ENCODE measurements at regions not wholly inside any gene's neighbourhood (a gene's known extent, or its start where the extent isn't known, plus 50 kb on each side); places are given as distances from the start of the nearest gene placed in this dataset.
A peak's percentile ranks its signal among the peaks of the same experiment; 100 is the strongest.
"Not testable (repeated sequence)": the region's sequence is repeated elsewhere in the genome, so short reads cannot be mapped to it uniquely, and the experiment has no call there.

- Histone ChIP-seq H3K27ac (ENCODE audit: low read length) (no peak overlapping the region), H3K27me3 (ENCODE audit: control insufficient read depth, insufficient read depth, low read length) (no peaks in the 10 kb centered on the region), H3K4me1 (ENCODE audit: control insufficient read depth, insufficient read depth, low read length) (no peaks in the 10 kb centered on the region), H3K4me3 (ENCODE audit: low read length) (no peak overlapping the region), H3K9me3 (ENCODE audit: control insufficient read depth, low read depth, low read length) (no peaks in the 10 kb centered on the region), H3K36me3 (ENCODE audit: control insufficient read depth, insufficient read depth, low read length) (no peaks in the 10 kb centered on the region)
- peak in 1 of 2 donors; percentile 25 for DNase-seq
- no CpG with 5 or more reads among the region's 1 CpG for WGBS (ENCODE audit: insufficient coverage, low lambda C conversion rate)
Observed at GRCh38 chr11:23923357-23923756, 573.5 kb upstream of the LUZP2 start.

- Histone ChIP-seq H3K4me1 (ENCODE audit: control insufficient read depth, insufficient read depth, low read length) (no peaks in the 10 kb centered on the region), H3K4me3 (ENCODE audit: low read length) (no peak overlapping the region), H3K36me3 (ENCODE audit: control insufficient read depth, insufficient read depth, low read length) (no peaks in the 10 kb centered on the region), H3K27ac (ENCODE audit: low read length) (no peak overlapping the region), H3K9me3 (ENCODE audit: control insufficient read depth, low read depth, low read length) (no peaks in the 10 kb centered on the region), H3K27me3 (ENCODE audit: control insufficient read depth, insufficient read depth, low read length) (no peaks in the 10 kb centered on the region)
- no CpG with 5 or more reads among the region's 1 CpG for WGBS (ENCODE audit: insufficient coverage, low lambda C conversion rate)
- DNase-seq: no peak
Observed at GRCh38 chr11:23924226-23924625, 572.6 kb upstream of the LUZP2 start.

- H3K27ac ChIP-seq (ENCODE audit: low read length): no peak overlapping the region
- no peak overlapping the region for H3K4me3 ChIP-seq (ENCODE audit: low read length)
- no peaks in the 10 kb centered on the region for H3K27me3 ChIP-seq (ENCODE audit: control insufficient read depth, insufficient read depth, low read length)
- no peaks in the 10 kb centered on the region for H3K4me1 ChIP-seq (ENCODE audit: control insufficient read depth, insufficient read depth, low read length)
- no peaks in the 10 kb centered on the region for H3K36me3 ChIP-seq (ENCODE audit: control insufficient read depth, insufficient read depth, low read length)
- H3K9me3 ChIP-seq (ENCODE audit: control insufficient read depth, low read depth, low read length): peaks cover 6% of the 10 kb centered on the region
- WGBS (ENCODE audit: insufficient coverage, low lambda C conversion rate): 93% methylated on average over 2 of the region's 2 CpGs
- DNase-seq: no peak
Observed at GRCh38 chr11:23931443-23931842, 565.4 kb upstream of the LUZP2 start.

GRCh38 chr11:23932485-23932898, 564.4 kb upstream of the LUZP2 start:
- H3K9me3 ChIP-seq (ENCODE audit: control insufficient read depth, low read depth, low read length): peaks cover 6% of the 10 kb centered on the region
- DNase-seq: peak in 1 of 2 donors; percentile 23
- no peaks in the 10 kb centered on the region for H3K4me1 ChIP-seq (ENCODE audit: control insufficient read depth, insufficient read depth, low read length)
- H3K36me3 ChIP-seq (ENCODE audit: control insufficient read depth, insufficient read depth, low read length): no peaks in the 10 kb centered on the region
- no peak overlapping the region for H3K27ac ChIP-seq (ENCODE audit: low read length)
- H3K4me3 ChIP-seq (ENCODE audit: low read length): no peak overlapping the region
- H3K27me3 ChIP-seq (ENCODE audit: control insufficient read depth, insufficient read depth, low read length): no peaks in the 10 kb centered on the region

- Histone ChIP-seq H3K4me1 (ENCODE audit: control insufficient read depth, insufficient read depth, low read length) (no peaks in the 10 kb centered on the region), H3K4me3 (ENCODE audit: low read length) (no peak overlapping the region), H3K9me3 (ENCODE audit: control insufficient read depth, low read depth, low read length) (peaks cover 6% of the 10 kb centered on the region), H3K27ac (ENCODE audit: low read length) (no peak overlapping the region), H3K27me3 (ENCODE audit: control insufficient read depth, insufficient read depth, low read length) (no peaks in the 10 kb centered on the region), H3K36me3 (ENCODE audit: control insufficient read depth, insufficient read depth, low read length) (no peaks in the 10 kb centered on the region)
- DNase-seq: no peak
- 100% methylated on average over 1 of the region's 9 CpGs for WGBS (ENCODE audit: insufficient coverage, low lambda C conversion rate)
Observed at GRCh38 chr11:23933721-23934120, 563.1 kb upstream of the LUZP2 start.

- not testable (repeated sequence) for H3K36me3 ChIP-seq (ENCODE audit: control insufficient read depth, insufficient read depth, low read length); H3K9me3 ChIP-seq (ENCODE audit: control insufficient read depth, low read depth, low read length); H3K4me3 ChIP-seq (ENCODE audit: low read length); DNase-seq; H3K27ac ChIP-seq (ENCODE audit: low read length); H3K4me1 ChIP-seq (ENCODE audit: control insufficient read depth, insufficient read depth, low read length); H3K27me3 ChIP-seq (ENCODE audit: control insufficient read depth, insufficient read depth, low read length)
- WGBS (ENCODE audit: insufficient coverage, low lambda C conversion rate): no CpG with 5 or more reads among the region's 27 CpGs
Observed at GRCh38 chr11:23934671-23935270, 562.1 kb upstream of the LUZP2 start.

- H3K27me3 ChIP-seq (ENCODE audit: control insufficient read depth, insufficient read depth, low read length); H3K27ac ChIP-seq (ENCODE audit: low read length); H3K4me1 ChIP-seq (ENCODE audit: control insufficient read depth, insufficient read depth, low read length); DNase-seq; H3K36me3 ChIP-seq (ENCODE audit: control insufficient read depth, insufficient read depth, low read length); H3K4me3 ChIP-seq (ENCODE audit: low read length); H3K9me3 ChIP-seq (ENCODE audit: control insufficient read depth, low read depth, low read length): not testable (repeated sequence)
- no CpG with 5 or more reads among the region's 31 CpGs for WGBS (ENCODE audit: insufficient coverage, low lambda C conversion rate)
Observed at GRCh38 chr11:23942117-23942815, 554.6 kb upstream of the LUZP2 start.

GRCh38 chr11:23944923-23945322, 551.9 kb upstream of the LUZP2 start:
- 85% methylated on average over 2 of the region's 2 CpGs for whole genome bisulfite sequencing (ENCODE audit: insufficient coverage, low lambda C conversion rate)
- Histone ChIP-seq H3K9me3 (ENCODE audit: control insufficient read depth, low read depth, low read length) (no peaks in the 10 kb centered on the region), H3K27me3 (ENCODE audit: control insufficient read depth, insufficient read depth, low read length) (no peaks in the 10 kb centered on the region), H3K4me3 (ENCODE audit: low read length) (no peak overlapping the region), H3K4me1 (ENCODE audit: control insufficient read depth, insufficient read depth, low read length) (no peaks in the 10 kb centered on the region), H3K36me3 (ENCODE audit: control insufficient read depth, insufficient read depth, low read length) (no peaks in the 10 kb centered on the region), H3K27ac (ENCODE audit: low read length) (no peak overlapping the region)
- DNase-seq: no peak

- DNase-seq: no peak
- no peak overlapping the region for H3K4me3 ChIP-seq (ENCODE audit: low read length)
- H3K27me3 ChIP-seq (ENCODE audit: control insufficient read depth, insufficient read depth, low read length): no peaks in the 10 kb centered on the region
- H3K27ac ChIP-seq (ENCODE audit: low read length): no peak overlapping the region
- H3K4me1 ChIP-seq (ENCODE audit: control insufficient read depth, insufficient read depth, low read length): no peaks in the 10 kb centered on the region
- no peaks in the 10 kb centered on the region for H3K9me3 ChIP-seq (ENCODE audit: control insufficient read depth, low read depth, low read length)
- H3K36me3 ChIP-seq (ENCODE audit: control insufficient read depth, insufficient read depth, low read length): no peaks in the 10 kb centered on the region
Observed at GRCh38 chr11:23947883-23948282, 549.0 kb upstream of the LUZP2 start.

GRCh38 chr11:23948851-23949250, 548.0 kb upstream of the LUZP2 start:
- 100% methylated on average over 1 of the region's 2 CpGs for WGBS (ENCODE audit: insufficient coverage, low lambda C conversion rate)
- H3K4me1 ChIP-seq (ENCODE audit: control insufficient read depth, insufficient read depth, low read length): no peaks in the 10 kb centered on the region
- no peaks in the 10 kb centered on the region for H3K27me3 ChIP-seq (ENCODE audit: control insufficient read depth, insufficient read depth, low read length)
- no peaks in the 10 kb centered on the region for H3K36me3 ChIP-seq (ENCODE audit: control insufficient read depth, insufficient read depth, low read length)
- no peaks in the 10 kb centered on the region for H3K9me3 ChIP-seq (ENCODE audit: control insufficient read depth, low read depth, low read length)
- DNase-seq: no peak
- no peak overlapping the region for H3K4me3 ChIP-seq (ENCODE audit: low read length)
- H3K27ac ChIP-seq (ENCODE audit: low read length): no peak overlapping the region
